Esophagus squamous epithelium (tissue), 4 donors: ENCODE measurements at regions not wholly inside any gene's neighbourhood (a gene's known extent, or its start where the extent isn't known, plus 50 kb on each side); places are given as distances from the start of the nearest gene placed in this dataset.

Experiments
- CTCF ChIP-seq, 6 experiments: fragments of 450-650 bp in 4 of 6; fragments of 200-600 bp in 2 of 6; sonication (generic) in 2 of 6; IDR thresholded peaks; one replicate each; pipeline ENCODE4 v1.5.1; 2016 to 2019; ENCODE audit warnings: antibody characterized with exemption in 6 of 6, mild to moderate bottlenecking in 4 of 6, moderate library complexity in 4 of 6
- POLR2A ChIP-seq, 4 donors: fragments of 450-650 bp; IDR thresholded peaks; one replicate each; pipeline ENCODE4 v1.6.1; 2017; ENCODE audit warnings: antibody characterized with exemption in 4 of 4, mild to moderate bottlenecking in 4 of 4, moderate library complexity in 3 of 4

DNA sequence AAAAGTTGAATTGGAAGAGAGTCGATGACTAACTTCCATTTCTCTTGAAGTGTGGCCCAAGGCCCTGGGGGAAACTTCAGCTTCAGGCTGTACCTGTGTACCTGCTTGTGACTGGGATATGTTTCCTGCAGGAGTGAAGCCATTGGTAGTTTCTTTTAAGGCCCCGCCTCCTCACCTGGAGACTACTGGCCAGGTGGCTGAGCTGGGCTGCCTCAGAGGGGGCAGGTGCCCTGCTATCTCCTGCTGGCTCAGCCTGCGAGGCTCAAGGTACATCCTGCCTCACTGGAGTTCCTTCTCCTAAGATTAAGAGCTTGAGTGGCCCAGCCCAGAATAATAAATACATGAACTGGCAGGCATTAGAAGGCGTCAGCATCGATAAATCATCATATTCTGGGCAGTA lies 121.6 kb upstream of the ROPN1 start:
- no peak for TF ChIP-seq POLR2A (IDR thresholded peaks at IDR 0.05)
- no peak for TF ChIP-seq CTCF (IDR thresholded peaks at IDR 0.05)
